H1 (cell line): ENCODE measurements at regions not wholly inside any gene's neighbourhood (a gene's known extent, or its start where the extent isn't known, plus 50 kb on each side); places are given as distances from the start of the nearest gene placed in this dataset.

Experiments
- CTCF ChIA-PET: fragments of 300-600 bp; sonication (Branson Sonifier 250); formaldehyde crosslinking; loops from one replicate; lab custom pipeline; 2021; ENCODE audit not compliant: partially characterized antibody; lab: Charles Lee
- POLR2A ChIA-PET: fragments of 300-600 bp; sonication (Branson Sonifier 250); formaldehyde crosslinking; loops from one replicate; lab custom pipeline; 2021; ENCODE audit warnings: inconsistent platforms; ENCODE audit not compliant: partially characterized antibody; lab: Charles Lee
- DNase-seq, 2 experiments: peaks; one replicate each; pipeline versions ENCODE4 v3.0.0 to v3.0.0-alpha.2; 2010 to 2022; ENCODE audit warnings: low spot score in 2 of 2, low read depth in 1 of 2, mixed read lengths in 1 of 2
- FAIRE-seq: peaks from 2 replicates; lab custom pipeline; 2011; peaks lifted over from hg19 to GRCh38; lab: Jason Lieb, UNC
- H2AFZ ChIP-seq: 2 replicates; pipeline ENCODE4 v1.8.1; 2012; ENCODE audit warnings: low read length, inconsistent platforms
- H2AK5ac ChIP-seq: 2 replicates; pipeline ENCODE4 v1.6.1; 2013; ENCODE audit warnings: low read depth, low read length
- H2BK120ac ChIP-seq: replicated peaks from 2 replicates; pipeline ENCODE3; 2013; ENCODE audit warnings: low read depth, low read length, inconsistent platforms
- H2BK12ac ChIP-seq: 2 replicates; pipeline ENCODE4 v1.6.1; 2013; ENCODE audit warnings: low read depth, low read length
- H2BK15ac ChIP-seq: 2 replicates; pipeline ENCODE4 v1.6.1; 2013; ENCODE audit warnings: low read length
- H2BK20ac ChIP-seq: 2 replicates; pipeline ENCODE4 v1.6.1; 2013; ENCODE audit warnings: low read length
- H2BK5ac ChIP-seq: 2 replicates; pipeline ENCODE4 v1.6.1; 2013; ENCODE audit warnings: low read depth, low read length
- H3K14ac ChIP-seq: 2 replicates; pipeline ENCODE4 v1.6.1; 2013; ENCODE audit warnings: inconsistent platforms; ENCODE audit not compliant: insufficient read length
- H3K18ac ChIP-seq: 2 replicates; pipeline ENCODE4 v1.6.1; 2013; ENCODE audit warnings: low read length; ENCODE audit errors: extremely low read depth
- H3K23ac ChIP-seq: 2 replicates; pipeline ENCODE4 v1.6.1; 2013; ENCODE audit warnings: inconsistent platforms; ENCODE audit not compliant: insufficient read length
- H3K23me2 ChIP-seq: 2 replicates; pipeline ENCODE4 v1.6.1; 2013; ENCODE audit warnings: low read depth, low read length
- H3K27ac ChIP-seq: 2 replicates; pipeline ENCODE4 v1.6.1; 2011; ENCODE audit warnings: low read depth, low read length, inconsistent platforms
- H3K27me3 ChIP-seq, 4 experiments: replicated peaks in 1 of 4; 1 replicate in 1 of 4; 2 replicates in 3 of 4; pipeline versions ENCODE4 v1.6.1 to v1.8.1; 2011 to 2013; ENCODE audit warnings: low read length in 3 of 4, mild to moderate bottlenecking in 3 of 4, inconsistent platforms in 2 of 4, mixed read lengths in 2 of 4, moderate library complexity in 1 of 4; ENCODE audit not compliant: control insufficient read depth in 3 of 4, insufficient read depth in 3 of 4; ENCODE audit errors: extremely low read depth in 1 of 4
- H3K36me3 ChIP-seq, 4 experiments: 2 replicates each; pipeline versions ENCODE4 v1.6.1 to v1.8.1; 2011 to 2013; ENCODE audit warnings: mild to moderate bottlenecking in 4 of 4, low read length in 3 of 4, moderate library complexity in 2 of 4, control low read depth in 1 of 4, inconsistent platforms in 1 of 4; ENCODE audit not compliant: insufficient read depth in 4 of 4, control insufficient read depth in 2 of 4
- H3K4ac ChIP-seq: replicated peaks from 2 replicates; pipeline ENCODE3; 2013; ENCODE audit warnings: low read length, low read depth, mixed read lengths, inconsistent platforms; ENCODE audit not compliant: insufficient read length
- H3K4me1 ChIP-seq, 4 experiments: replicated peaks in 1 of 4; 1 replicate in 1 of 4; 2 replicates in 3 of 4; pipeline versions ENCODE4 v1.6.1 to v1.8.1; 2011 to 2013; ENCODE audit warnings: low read length in 3 of 4, inconsistent platforms in 2 of 4, mixed read lengths in 1 of 4; ENCODE audit not compliant: insufficient read depth in 4 of 4, control insufficient read depth in 3 of 4
- H3K4me2 ChIP-seq, 2 experiments: 2 replicates each; pipeline versions ENCODE4 v1.6.1 to v1.8.1; 2011 to 2013; ENCODE audit warnings: low read depth in 2 of 2, low read length in 2 of 2, control low read depth in 1 of 2, inconsistent platforms in 1 of 2, mild to moderate bottlenecking in 1 of 2; ENCODE audit not compliant: insufficient read depth in 1 of 2
- H3K4me3 ChIP-seq, 4 experiments: fragments of 200-600, 300-600 bp in 1 of 4; sonication (generic), shearing (Covaris generic), sonication (Bioruptor Twin) in 1 of 4; 2 replicates each; pipeline versions ENCODE4 v1.5.1 to v1.8.1; 2011 to 2016; ENCODE audit warnings: low read length in 4 of 4, low read depth in 3 of 4, control low read depth in 2 of 4, inconsistent platforms in 2 of 4, mild to moderate bottlenecking in 2 of 4, mixed read lengths in 1 of 4, moderate library complexity in 1 of 4; ENCODE audit not compliant: insufficient read depth in 2 of 4; ENCODE audit errors: extremely low read depth in 1 of 4
- H3K56ac ChIP-seq: replicated peaks from 2 replicates; pipeline ENCODE3; 2013; ENCODE audit warnings: low read depth, mild to moderate bottlenecking, mixed read lengths, low read length, inconsistent platforms; ENCODE audit not compliant: insufficient read length
- H3K79me1 ChIP-seq: 2 replicates; pipeline ENCODE4 v1.6.1; 2013; ENCODE audit warnings: low read depth, low read length, control low read depth
- H3K79me2 ChIP-seq, 2 experiments: 2 replicates each; pipeline versions ENCODE4 v1.6.1 to v1.8.1; 2012 to 2013; ENCODE audit warnings: low read length in 2 of 2, mild to moderate bottlenecking in 2 of 2, inconsistent platforms in 1 of 2; ENCODE audit not compliant: insufficient read depth in 2 of 2, control insufficient read depth in 1 of 2
- H3K9ac ChIP-seq, 4 experiments: replicated peaks in 1 of 4; 1 replicate in 1 of 4; 2 replicates in 3 of 4; pipeline versions ENCODE4 v1.6.1 to v1.8.1; 2011 to 2013; ENCODE audit warnings: low read depth in 3 of 4, low read length in 3 of 4, control low read depth in 2 of 4, mild to moderate bottlenecking in 2 of 4, moderate library complexity in 2 of 4, inconsistent platforms in 1 of 4; ENCODE audit errors: extremely low read depth in 1 of 4
- H3K9me3 ChIP-seq, 2 experiments: 2 replicates each; pipeline versions ENCODE4 v1.6.1 to v1.8.1; 2012 to 2013; ENCODE audit warnings: mild to moderate bottlenecking in 2 of 2, moderate library complexity in 2 of 2, control low read depth in 1 of 2, inconsistent platforms in 1 of 2, low read depth in 1 of 2, low read length in 1 of 2, mixed read lengths in 1 of 2; ENCODE audit not compliant: insufficient read depth in 2 of 2
- H4K20me1 ChIP-seq, 2 experiments: replicated peaks in 1 of 2; 2 replicates each; pipeline versions ENCODE3 to v1.8.1; 2011 to 2013; ENCODE audit warnings: inconsistent platforms in 2 of 2, low read length in 2 of 2, mild to moderate bottlenecking in 1 of 2; ENCODE audit not compliant: insufficient read depth in 2 of 2, control insufficient read depth in 1 of 2
- H4K5ac ChIP-seq: 2 replicates; pipeline ENCODE4 v1.6.1; 2013; ENCODE audit warnings: low read length, low read depth, mixed read lengths, inconsistent platforms; ENCODE audit not compliant: insufficient read length
- H4K8ac ChIP-seq: 2 replicates; pipeline ENCODE4 v1.8.0; 2013; ENCODE audit warnings: mild to moderate bottlenecking, moderate library complexity, low read length, inconsistent platforms; ENCODE audit not compliant: insufficient read depth; ENCODE audit errors: extremely low read depth
- H4K91ac ChIP-seq: replicated peaks from 2 replicates; pipeline ENCODE3; 2013; ENCODE audit warnings: low read length, mixed read lengths, inconsistent platforms; ENCODE audit not compliant: insufficient read length
- ATF3 ChIP-seq: IDR thresholded peaks from 2 replicates; pipeline ENCODE4 v1.6.1; 2011; ENCODE audit warnings: low read depth, mild to moderate bottlenecking, low read length; ENCODE audit not compliant: insufficient read depth
- BACH1 ChIP-seq: IDR thresholded peaks from 2 replicates; pipeline ENCODE4 v1.6.1; 2012; ENCODE audit warnings: low read length, improper control_type of control experiment
- CEBPB ChIP-seq: IDR thresholded peaks from 2 replicates; pipeline ENCODE4 v1.6.1; 2012; ENCODE audit warnings: low read depth, low read length
- CHD1 ChIP-seq: IDR thresholded peaks from 2 replicates; pipeline ENCODE4 v1.6.1; 2012; ENCODE audit warnings: low read depth, low read length, improper control_type of control experiment
- CREB1 ChIP-seq: IDR thresholded peaks from 2 replicates; pipeline ENCODE4 v1.6.1; 2012; ENCODE audit warnings: inconsistent platforms
- EGR1 ChIP-seq: IDR thresholded peaks from 2 replicates; pipeline ENCODE4 v1.6.1; 2011; ENCODE audit warnings: low read depth, low read length, borderline replicate concordance
- JUND ChIP-seq: IDR thresholded peaks from 2 replicates; pipeline ENCODE4 v1.6.1; 2011; ENCODE audit warnings: mild to moderate bottlenecking, improper control_type of control experiment, low read length
- KDM1A ChIP-seq: fragments of 200-600, 300-600 bp; sonication (generic); IDR thresholded peaks from 2 replicates; pipeline ENCODE4 v1.7.1; 2016; ENCODE audit warnings: mild to moderate bottlenecking, low read length, borderline replicate concordance
- KDM5A ChIP-seq: fragments of 200-600 bp; IDR thresholded peaks from 2 replicates; pipeline ENCODE4 v1.7.1; 2012; ENCODE audit warnings: mild to moderate bottlenecking, low read length, inconsistent platforms, mixed read lengths
- MAFK ChIP-seq: IDR thresholded peaks from 2 replicates; pipeline ENCODE4 v1.6.1; 2012; ENCODE audit warnings: low read depth, mild to moderate bottlenecking, improper control_type of control experiment, low read length
- POLR2A ChIP-seq, 2 experiments: IDR thresholded peaks; 1 replicate in 1 of 2; 2 replicates in 1 of 2; pipeline ENCODE4 v1.6.1; 2011; ENCODE audit warnings: low read depth in 2 of 2, low read length in 2 of 2, mild to moderate bottlenecking in 2 of 2; ENCODE audit errors: control extremely low read depth in 1 of 2
- RNF2 ChIP-seq: fragments of 200-900, 300-1000 bp; sonication (generic); IDR thresholded peaks from 2 replicates; pipeline ENCODE4 v1.7.1; 2016; ENCODE audit warnings: borderline replicate concordance, low read depth, mild to moderate bottlenecking, antibody characterized with exemption, low read length; ENCODE audit not compliant: poor library complexity, severe bottlenecking; ENCODE audit errors: missing control alignments
- RXRA ChIP-seq: IDR thresholded peaks from 2 replicates; pipeline ENCODE4 v1.6.1; 2011; ENCODE audit warnings: low read depth, mild to moderate bottlenecking, low read length, moderate library complexity; ENCODE audit not compliant: insufficient read depth
- SP2 ChIP-seq: IDR thresholded peaks from 2 replicates; pipeline ENCODE4 v1.6.1; 2012; ENCODE audit warnings: mild to moderate bottlenecking, low read length, inconsistent platforms
- SRF ChIP-seq: IDR thresholded peaks from 2 replicates; pipeline ENCODE4 v1.6.1; 2011; ENCODE audit warnings: mild to moderate bottlenecking, low read depth, low read length, moderate library complexity
- TBP ChIP-seq: IDR thresholded peaks from 2 replicates; pipeline ENCODE4 v1.6.1; 2011; ENCODE audit warnings: low read depth, low read length, improper control_type of control experiment
- ZNF274 ChIP-seq: IDR thresholded peaks from 2 replicates; pipeline ENCODE4 v1.7.0; 2012; ENCODE audit warnings: low read length, borderline replicate concordance; ENCODE audit errors: extremely low read depth
- WGBS, 2 experiments: shearing (Covaris generic) in 1 of 2; methylation state at CpG; one replicate each; pipeline versions ENCODE4 v1.1.6 to v1.1.7; 2013 to 2015; ENCODE audit warnings: low lambda C conversion rate in 2 of 2, mixed read lengths in 2 of 2, inconsistent platforms in 1 of 2, low coverage in 1 of 2, missing lambda C conversion rate in 1 of 2; ENCODE audit not compliant: insufficient replicate concordance in 2 of 2, insufficient coverage in 1 of 2, insufficient read length in 1 of 2; ENCODE audit errors: extremely low coverage in 1 of 2, missing lambda C conversion rate in 1 of 2; 5-methylcytosine and 5-hydroxymethylcytosine counted together

- Histone ChIP-seq H3K4ac (no peak overlapping the region), H3K27ac (no peak overlapping the region), H3K36me3 (no peaks in the 10 kb centered on the region), H3K4me1 (peaks cover 0 to 4% (median 0%) of the 10 kb centered on the region in 4 experiments; a peak in 4 of 7 replicates), H2AFZ (no peak overlapping the region), H3K4me3 (no peak overlapping the region), H2BK12ac (no peak overlapping the region), H3K79me1 (no peaks in the 10 kb centered on the region), H3K56ac (no peak overlapping the region), H2BK120ac (no peak overlapping the region), H4K91ac (no peak overlapping the region), H3K4me2 (no peak overlapping the region), H3K9me3 (no peaks in the 10 kb centered on the region), H2AK5ac (no peak overlapping the region), H3K14ac (no peak overlapping the region), H2BK15ac (no peak overlapping the region), H3K79me2 (no peaks in the 10 kb centered on the region), H4K5ac (no peak overlapping the region), H3K27me3 (no peaks in the 10 kb centered on the region), H4K20me1 (no peaks in the 10 kb centered on the region), H2BK20ac (no peak overlapping the region), H3K23ac (no peak overlapping the region), H3K18ac (no peak overlapping the region), H3K23me2 (no peaks in the 10 kb centered on the region), H3K9ac (no peak overlapping the region), H2BK5ac (no peak overlapping the region), H4K8ac (no peak overlapping the region)
- POLR2A ChIA-PET: no interaction called here
- DNase-seq (no peak), FAIRE-seq (no peak)
- CTCF ChIA-PET: no interaction called here
- 89% methylated on average over 2 of the region's 2 CpGs; no CpG with 5 or more reads in 1 of the 2 experiments for WGBS, 2 experiments
- TF ChIP-seq SRF (no peak), ZNF274 (no peak), BACH1 (no peak), CREB1 (no peak), TBP (no peak), KDM5A (no peak), JUND (no peak), ATF3 (no peak), EGR1 (no peak), MAFK (no peak), RXRA (no peak), KDM1A (no peak), CEBPB (no peak), POLR2A (IDR thresholded peaks at IDR 0.05; ENCODE audit: control extremely low read depth in 1 of 2, low read depth in 2 of 2, low read length in 2 of 2) (no peak), RNF2 (no peak), CHD1 (no peak), SP2 (no peak)
These were observed 843.3 kb downstream of the GALR1 start for GRCh38 chr18:78092901-78093300.
